Liver (tissue), 3 donors: ENCODE measurements at regions not wholly inside any gene's neighbourhood (a gene's known extent, or its start where the extent isn't known, plus 50 kb on each side); places are given as distances from the start of the nearest gene placed in this dataset.

ENCODE experiments used
- GABPA ChIP-seq, 2 donors: IDR thresholded peaks in 1 of 2; conservative IDR thresholded peaks in 1 of 2; 2 replicates each; pipeline ENCODE4 v1.6.1; 2016; ENCODE audit warnings: antibody characterized with exemption in 2 of 2, mild to moderate bottlenecking in 1 of 2, moderate library complexity in 1 of 2
- HNF4A ChIP-seq, 2 donors: conservative IDR thresholded peaks; 2 replicates each; pipeline ENCODE4 v1.6.1; 2016; ENCODE audit warnings: antibody characterized with exemption in 2 of 2, mild to moderate bottlenecking in 2 of 2
- RAD21 ChIP-seq, 2 donors: IDR thresholded peaks; 2 replicates each; pipeline ENCODE4 v1.6.1; 2016; ENCODE audit warnings: antibody characterized with exemption in 2 of 2, mild to moderate bottlenecking in 2 of 2
- SP1 ChIP-seq: IDR thresholded peaks from 2 replicates; pipeline ENCODE4 v1.6.1; 2018; ENCODE audit warnings: antibody characterized with exemption, mild to moderate bottlenecking
- YY1 ChIP-seq: IDR thresholded peaks from 2 replicates; pipeline ENCODE4 v1.6.1; 2016; ENCODE audit warnings: antibody characterized with exemption, mild to moderate bottlenecking
- TF ChIP-seq, protein P1 (sequence below): IDR thresholded peaks from 2 replicates; pipeline ENCODE4 v1.6.1; 2016; ENCODE audit warnings: antibody characterized with exemption
- TF ChIP-seq, protein P2 (sequence below): fragments of 150-350 bp; IDR thresholded peaks from 2 replicates; pipeline ENCODE4 v1.5.1; 2017; ENCODE audit warnings: improper control_type of control experiment, low read depth, low read length; ENCODE audit not compliant: missing input control
- TF ChIP-seq, protein P3 (sequence below): IDR thresholded peaks from 2 replicates; pipeline ENCODE4 v1.6.1; 2016; ENCODE audit warnings: antibody characterized with exemption, mild to moderate bottlenecking
- donor health status: healthy.
- donor health status: healthy.

GRCh38 chr2:133718688-133719201 lies 150.5 kb upstream of the NCKAP5 start:
- TF ChIP-seq, protein P1, sequence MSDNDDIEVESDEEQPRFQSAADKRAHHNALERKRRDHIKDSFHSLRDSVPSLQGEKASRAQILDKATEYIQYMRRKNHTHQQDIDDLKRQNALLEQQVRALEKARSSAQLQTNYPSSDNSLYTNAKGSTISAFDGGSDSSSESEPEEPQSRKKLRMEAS, result no peak
- TF ChIP-seq, protein P2, sequence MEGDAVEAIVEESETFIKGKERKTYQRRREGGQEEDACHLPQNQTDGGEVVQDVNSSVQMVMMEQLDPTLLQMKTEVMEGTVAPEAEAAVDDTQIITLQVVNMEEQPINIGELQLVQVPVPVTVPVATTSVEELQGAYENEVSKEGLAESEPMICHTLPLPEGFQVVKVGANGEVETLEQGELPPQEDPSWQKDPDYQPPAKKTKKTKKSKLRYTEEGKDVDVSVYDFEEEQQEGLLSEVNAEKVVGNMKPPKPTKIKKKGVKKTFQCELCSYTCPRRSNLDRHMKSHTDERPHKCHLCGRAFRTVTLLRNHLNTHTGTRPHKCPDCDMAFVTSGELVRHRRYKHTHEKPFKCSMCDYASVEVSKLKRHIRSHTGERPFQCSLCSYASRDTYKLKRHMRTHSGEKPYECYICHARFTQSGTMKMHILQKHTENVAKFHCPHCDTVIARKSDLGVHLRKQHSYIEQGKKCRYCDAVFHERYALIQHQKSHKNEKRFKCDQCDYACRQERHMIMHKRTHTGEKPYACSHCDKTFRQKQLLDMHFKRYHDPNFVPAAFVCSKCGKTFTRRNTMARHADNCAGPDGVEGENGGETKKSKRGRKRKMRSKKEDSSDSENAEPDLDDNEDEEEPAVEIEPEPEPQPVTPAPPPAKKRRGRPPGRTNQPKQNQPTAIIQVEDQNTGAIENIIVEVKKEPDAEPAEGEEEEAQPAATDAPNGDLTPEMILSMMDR, result no peak
- no peak for TF ChIP-seq RAD21 (IDR thresholded peaks at IDR 0.05)
- TF ChIP-seq, protein P3, sequence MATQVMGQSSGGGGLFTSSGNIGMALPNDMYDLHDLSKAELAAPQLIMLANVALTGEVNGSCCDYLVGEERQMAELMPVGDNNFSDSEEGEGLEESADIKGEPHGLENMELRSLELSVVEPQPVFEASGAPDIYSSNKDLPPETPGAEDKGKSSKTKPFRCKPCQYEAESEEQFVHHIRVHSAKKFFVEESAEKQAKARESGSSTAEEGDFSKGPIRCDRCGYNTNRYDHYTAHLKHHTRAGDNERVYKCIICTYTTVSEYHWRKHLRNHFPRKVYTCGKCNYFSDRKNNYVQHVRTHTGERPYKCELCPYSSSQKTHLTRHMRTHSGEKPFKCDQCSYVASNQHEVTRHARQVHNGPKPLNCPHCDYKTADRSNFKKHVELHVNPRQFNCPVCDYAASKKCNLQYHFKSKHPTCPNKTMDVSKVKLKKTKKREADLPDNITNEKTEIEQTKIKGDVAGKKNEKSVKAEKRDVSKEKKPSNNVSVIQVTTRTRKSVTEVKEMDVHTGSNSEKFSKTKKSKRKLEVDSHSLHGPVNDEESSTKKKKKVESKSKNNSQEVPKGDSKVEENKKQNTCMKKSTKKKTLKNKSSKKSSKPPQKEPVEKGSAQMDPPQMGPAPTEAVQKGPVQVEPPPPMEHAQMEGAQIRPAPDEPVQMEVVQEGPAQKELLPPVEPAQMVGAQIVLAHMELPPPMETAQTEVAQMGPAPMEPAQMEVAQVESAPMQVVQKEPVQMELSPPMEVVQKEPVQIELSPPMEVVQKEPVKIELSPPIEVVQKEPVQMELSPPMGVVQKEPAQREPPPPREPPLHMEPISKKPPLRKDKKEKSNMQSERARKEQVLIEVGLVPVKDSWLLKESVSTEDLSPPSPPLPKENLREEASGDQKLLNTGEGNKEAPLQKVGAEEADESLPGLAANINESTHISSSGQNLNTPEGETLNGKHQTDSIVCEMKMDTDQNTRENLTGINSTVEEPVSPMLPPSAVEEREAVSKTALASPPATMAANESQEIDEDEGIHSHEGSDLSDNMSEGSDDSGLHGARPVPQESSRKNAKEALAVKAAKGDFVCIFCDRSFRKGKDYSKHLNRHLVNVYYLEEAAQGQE, result no peak
- no peak for TF ChIP-seq SP1
- TF ChIP-seq YY1, result no peak
- TF ChIP-seq GABPA (IDR thresholded peaks at IDR 0.05 in 1 of 2, conservative IDR thresholded peaks at IDR 0.05 in 1 of 2), result no peak
- no peak for TF ChIP-seq HNF4A (conservative IDR thresholded peaks at IDR 0.05)
